Fibroblast of pulmonary artery (primary cell): ENCODE measurements at regions not wholly inside any gene's neighbourhood (a gene's known extent, or its start where the extent isn't known, plus 50 kb on each side); places are given as distances from the start of the nearest gene placed in this dataset.

Experiments used
- DNase-seq: peaks from one replicate; pipeline ENCODE4 v3.0.0-alpha.2; 2010; ENCODE audit warnings: low read depth
- H3K4me3 ChIP-seq: replicated peaks from 2 replicates; pipeline ENCODE4 v1.5.1; 2011; ENCODE audit warnings: low read depth, mild to moderate bottlenecking, control low read depth, low read length, moderate library complexity
- TF ChIP-seq, protein P1 (sequence below): IDR thresholded peaks from 2 replicates; pipeline ENCODE4 v1.5.1; 2011; ENCODE audit warnings: mild to moderate bottlenecking, control low read depth, low read length, inconsistent platforms; ENCODE audit errors: missing control alignments

DNA sequence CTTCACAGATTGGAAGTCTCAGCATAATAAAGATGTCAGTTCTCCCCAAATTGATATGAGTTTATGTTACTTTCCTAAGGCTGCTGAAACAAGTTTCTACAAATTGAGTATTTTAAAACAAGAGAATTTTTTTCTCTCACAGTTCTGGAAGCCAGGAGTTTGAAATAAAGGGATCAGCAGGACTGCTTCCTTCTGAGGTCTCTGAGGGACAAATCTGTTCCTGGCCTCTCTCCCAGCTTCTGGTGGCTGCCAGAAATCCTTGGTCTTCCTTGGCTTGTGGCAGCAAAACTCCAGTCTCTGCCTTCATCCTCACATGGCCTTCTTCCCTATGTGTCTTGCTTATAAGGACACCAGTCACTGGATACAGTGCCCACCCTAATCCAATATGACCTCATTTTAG is 136.1 kb downstream of the TFAP2A start:
- no peak for DNase-seq
- H3K4me3 ChIP-seq = no peak overlapping the region
- TF ChIP-seq, protein P1, sequence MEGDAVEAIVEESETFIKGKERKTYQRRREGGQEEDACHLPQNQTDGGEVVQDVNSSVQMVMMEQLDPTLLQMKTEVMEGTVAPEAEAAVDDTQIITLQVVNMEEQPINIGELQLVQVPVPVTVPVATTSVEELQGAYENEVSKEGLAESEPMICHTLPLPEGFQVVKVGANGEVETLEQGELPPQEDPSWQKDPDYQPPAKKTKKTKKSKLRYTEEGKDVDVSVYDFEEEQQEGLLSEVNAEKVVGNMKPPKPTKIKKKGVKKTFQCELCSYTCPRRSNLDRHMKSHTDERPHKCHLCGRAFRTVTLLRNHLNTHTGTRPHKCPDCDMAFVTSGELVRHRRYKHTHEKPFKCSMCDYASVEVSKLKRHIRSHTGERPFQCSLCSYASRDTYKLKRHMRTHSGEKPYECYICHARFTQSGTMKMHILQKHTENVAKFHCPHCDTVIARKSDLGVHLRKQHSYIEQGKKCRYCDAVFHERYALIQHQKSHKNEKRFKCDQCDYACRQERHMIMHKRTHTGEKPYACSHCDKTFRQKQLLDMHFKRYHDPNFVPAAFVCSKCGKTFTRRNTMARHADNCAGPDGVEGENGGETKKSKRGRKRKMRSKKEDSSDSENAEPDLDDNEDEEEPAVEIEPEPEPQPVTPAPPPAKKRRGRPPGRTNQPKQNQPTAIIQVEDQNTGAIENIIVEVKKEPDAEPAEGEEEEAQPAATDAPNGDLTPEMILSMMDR = no peak

DNA sequence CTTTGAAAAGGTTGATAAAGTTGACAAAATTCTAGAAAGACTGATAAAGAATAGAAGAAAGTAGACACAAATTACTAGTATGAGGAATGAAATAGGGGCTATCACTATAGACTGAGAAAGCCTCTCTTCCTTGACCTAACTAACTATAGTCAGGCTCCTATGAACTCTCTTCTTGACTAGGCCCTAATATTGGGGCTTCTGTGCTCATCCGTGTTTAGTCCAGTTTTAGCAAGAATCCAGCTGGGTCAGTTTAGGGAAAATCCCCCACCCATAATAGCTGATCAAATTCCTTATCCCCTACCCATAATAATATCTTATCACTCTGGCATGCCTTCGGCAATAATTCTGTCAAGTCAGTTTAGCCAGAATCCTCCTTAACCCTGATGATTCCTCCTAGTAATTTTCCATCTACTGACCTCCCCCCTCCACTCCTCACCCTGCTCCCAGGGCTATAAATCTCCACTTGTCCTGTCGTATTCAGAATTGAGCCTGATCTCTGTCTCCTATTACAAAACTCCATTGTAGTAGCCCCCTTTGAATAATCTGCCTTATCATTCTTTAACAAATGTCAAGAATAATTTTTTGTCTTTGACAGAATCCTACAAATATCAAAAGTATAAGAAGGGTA is 138.1 kb downstream of the TFAP2A start:
- no peak overlapping the region for H3K4me3 ChIP-seq
- TF ChIP-seq, protein P1 = no peak
- DNase-seq = no peak

GRCh38 chr6:10276106-10276505 is 138.8 kb downstream of the TFAP2A start:
- TF ChIP-seq, protein P1 = no peak
- H3K4me3 ChIP-seq = no peak overlapping the region
- peak; percentile 11 for DNase-seq

- H3K4me3 ChIP-seq = no peak overlapping the region
- TF ChIP-seq, protein P1 = no peak
- no peak for DNase-seq
Observed at GRCh38 chr6:10272591-10272990, 142.3 kb downstream of the TFAP2A start.

DNA sequence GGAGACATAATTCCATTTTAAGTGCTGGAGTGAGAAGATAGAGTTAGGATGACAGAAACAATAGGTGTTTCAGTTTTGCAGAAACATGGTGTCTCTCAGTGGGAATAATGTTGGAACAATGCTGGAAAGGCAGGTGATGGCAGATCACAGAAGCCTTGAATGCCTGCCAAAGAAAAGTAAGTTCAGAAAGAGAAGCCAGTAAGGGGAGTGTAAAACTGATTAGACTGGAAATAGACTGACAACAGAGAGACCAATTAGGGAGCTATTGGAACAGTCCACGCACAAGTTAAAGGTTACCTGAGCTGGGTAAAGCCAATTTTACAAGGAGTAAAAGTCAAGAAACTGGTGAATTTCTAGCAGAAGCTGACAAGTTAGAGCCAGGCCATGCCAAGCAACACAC is 142.9 kb downstream of the TFAP2A start:
- no peak for DNase-seq
- TF ChIP-seq, protein P1 = no peak
- H3K4me3 ChIP-seq = no peak overlapping the region

DNA sequence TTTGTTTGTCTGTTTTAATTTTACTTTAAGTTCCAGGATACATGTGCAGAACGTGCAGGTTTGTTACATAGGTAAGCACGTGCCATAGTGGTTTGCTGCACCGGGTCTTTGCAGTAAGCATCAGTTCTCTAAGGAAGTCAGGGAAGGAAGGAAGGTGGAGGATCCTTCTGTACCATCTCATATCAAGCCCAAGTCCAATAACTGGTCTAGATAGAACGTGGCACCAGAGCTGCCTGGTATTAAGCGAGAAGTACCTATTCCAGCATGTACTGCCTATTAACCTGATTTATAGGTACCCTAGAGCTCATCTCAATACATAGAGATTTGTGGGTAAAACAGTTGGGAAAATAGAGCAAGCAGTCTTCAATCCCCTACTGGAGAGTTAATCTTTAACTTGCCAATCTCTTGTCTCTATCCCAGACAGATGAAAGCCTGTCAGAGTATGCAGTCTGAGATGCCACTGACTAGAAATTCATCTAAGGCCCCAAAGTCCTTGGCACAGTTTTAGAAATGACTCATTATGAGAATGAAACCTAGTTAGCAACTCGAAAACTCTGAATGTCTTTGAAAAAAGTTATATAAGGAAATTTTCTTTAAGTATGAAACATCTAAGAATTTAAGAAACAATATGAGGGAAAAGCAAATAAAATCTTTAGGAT is 144.9 kb downstream of the TFAP2A start:
- H3K4me3 ChIP-seq = no peak overlapping the region
- TF ChIP-seq, protein P1 = no peak
- no peak for DNase-seq
